LNCAP (cell line): ENCODE measurements at regions not wholly inside any gene's neighbourhood (a gene's known extent, or its start where the extent isn't known, plus 50 kb on each side); places are given as distances from the start of the nearest gene placed in this dataset.

Experiments used
- TF ChIP-seq, protein P1 (sequence below): fragments of 450-650 bp; IDR thresholded peaks from 2 replicates; pipeline ENCODE4 v1.5.1; 2017; ENCODE audit warnings: mild to moderate bottlenecking

- TF ChIP-seq, protein P1, sequence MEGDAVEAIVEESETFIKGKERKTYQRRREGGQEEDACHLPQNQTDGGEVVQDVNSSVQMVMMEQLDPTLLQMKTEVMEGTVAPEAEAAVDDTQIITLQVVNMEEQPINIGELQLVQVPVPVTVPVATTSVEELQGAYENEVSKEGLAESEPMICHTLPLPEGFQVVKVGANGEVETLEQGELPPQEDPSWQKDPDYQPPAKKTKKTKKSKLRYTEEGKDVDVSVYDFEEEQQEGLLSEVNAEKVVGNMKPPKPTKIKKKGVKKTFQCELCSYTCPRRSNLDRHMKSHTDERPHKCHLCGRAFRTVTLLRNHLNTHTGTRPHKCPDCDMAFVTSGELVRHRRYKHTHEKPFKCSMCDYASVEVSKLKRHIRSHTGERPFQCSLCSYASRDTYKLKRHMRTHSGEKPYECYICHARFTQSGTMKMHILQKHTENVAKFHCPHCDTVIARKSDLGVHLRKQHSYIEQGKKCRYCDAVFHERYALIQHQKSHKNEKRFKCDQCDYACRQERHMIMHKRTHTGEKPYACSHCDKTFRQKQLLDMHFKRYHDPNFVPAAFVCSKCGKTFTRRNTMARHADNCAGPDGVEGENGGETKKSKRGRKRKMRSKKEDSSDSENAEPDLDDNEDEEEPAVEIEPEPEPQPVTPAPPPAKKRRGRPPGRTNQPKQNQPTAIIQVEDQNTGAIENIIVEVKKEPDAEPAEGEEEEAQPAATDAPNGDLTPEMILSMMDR, result no peak
These were observed 508.0 kb upstream of the MGMT start for GRCh38 chr10:128958834-128959690.

- TF ChIP-seq, protein P1, result no peak
These were observed 507.3 kb upstream of the MGMT start for GRCh38 chr10:128959746-128960145.

GRCh38 chr10:128960517-128960916 is 506.5 kb upstream of the MGMT start:
- TF ChIP-seq, protein P1, result no peak

- TF ChIP-seq, protein P1, result no peak
These were observed 504.9 kb upstream of the MGMT start for GRCh38 chr10:128962182-128962581.

GRCh38 chr10:128963211-128964099 is 503.6 kb upstream of the MGMT start:
- TF ChIP-seq, protein P1, result no peak

DNA sequence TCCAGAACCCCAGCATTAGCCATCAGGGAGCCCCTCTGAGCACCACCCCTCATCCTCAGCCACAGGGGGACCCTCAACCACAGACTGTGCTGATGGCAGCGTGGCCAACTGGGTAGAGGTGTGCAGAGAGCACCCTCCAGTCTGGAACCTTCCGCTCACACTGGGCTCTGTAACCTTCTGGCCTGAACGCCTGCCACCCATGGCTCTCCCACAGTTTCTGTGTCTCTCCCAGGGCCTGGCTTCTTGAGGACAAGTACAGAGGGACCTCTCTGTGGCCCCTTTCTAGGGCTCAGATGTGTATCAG is 503.0 kb upstream of the MGMT start:
- TF ChIP-seq, protein P1, result no peak

DNA sequence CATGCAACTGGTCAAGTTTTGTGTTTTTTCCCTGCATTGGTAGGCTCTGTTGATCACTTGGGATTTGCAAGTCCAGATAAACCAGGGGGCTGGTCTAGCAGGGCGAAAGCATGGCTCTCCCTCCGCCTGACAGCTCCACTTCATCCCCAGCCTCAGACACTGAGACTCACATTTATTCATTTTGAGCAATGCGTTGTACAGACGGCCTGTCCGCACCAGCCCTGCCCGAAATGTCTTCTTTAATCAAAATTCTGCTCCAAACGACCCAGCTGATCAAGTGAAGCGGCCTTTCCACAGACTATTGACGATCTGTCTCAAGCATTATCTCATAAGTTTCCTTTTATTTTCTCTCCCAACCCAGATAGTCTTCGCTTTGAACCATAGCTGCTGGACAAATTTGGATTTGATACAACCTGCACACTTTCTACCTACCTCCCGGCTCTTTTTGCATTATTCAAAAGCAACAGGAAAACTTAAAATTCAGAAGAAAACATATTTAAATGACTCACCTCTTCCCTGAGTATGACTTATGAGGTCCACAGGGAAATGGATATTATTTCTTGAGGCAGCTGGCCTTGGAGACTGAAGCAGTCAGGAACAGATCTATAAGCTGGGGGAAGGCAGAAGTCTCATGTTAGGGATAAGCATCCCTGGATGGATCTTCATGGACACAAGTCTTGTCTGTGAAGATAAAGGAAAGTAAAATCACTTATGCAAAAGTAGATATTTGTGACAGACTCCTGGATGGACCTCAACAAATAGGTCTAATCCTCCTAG is 498.9 kb upstream of the MGMT start:
- TF ChIP-seq, protein P1, result no peak
